PC-9 (cell line): ENCODE measurements at regions not wholly inside any gene's neighbourhood (a gene's known extent, or its start where the extent isn't known, plus 50 kb on each side); places are given as distances from the start of the nearest gene placed in this dataset.

ENCODE experiments used
- EZH2 ChIP-seq: fragments of 200-600 bp; sonication (generic); IDR thresholded peaks from 2 replicates; pipeline ENCODE4 v1.8.0; 2017; ENCODE audit warnings: antibody characterized with exemption, low read depth
- TF ChIP-seq, protein P1 (sequence below): fragments of 200-600 bp; sonication (generic); conservative IDR thresholded peaks from 2 replicates; pipeline ENCODE4 v1.6.1; 2017; ENCODE audit warnings: mixed run types, antibody characterized with exemption, mild to moderate bottlenecking, moderate library complexity

DNA sequence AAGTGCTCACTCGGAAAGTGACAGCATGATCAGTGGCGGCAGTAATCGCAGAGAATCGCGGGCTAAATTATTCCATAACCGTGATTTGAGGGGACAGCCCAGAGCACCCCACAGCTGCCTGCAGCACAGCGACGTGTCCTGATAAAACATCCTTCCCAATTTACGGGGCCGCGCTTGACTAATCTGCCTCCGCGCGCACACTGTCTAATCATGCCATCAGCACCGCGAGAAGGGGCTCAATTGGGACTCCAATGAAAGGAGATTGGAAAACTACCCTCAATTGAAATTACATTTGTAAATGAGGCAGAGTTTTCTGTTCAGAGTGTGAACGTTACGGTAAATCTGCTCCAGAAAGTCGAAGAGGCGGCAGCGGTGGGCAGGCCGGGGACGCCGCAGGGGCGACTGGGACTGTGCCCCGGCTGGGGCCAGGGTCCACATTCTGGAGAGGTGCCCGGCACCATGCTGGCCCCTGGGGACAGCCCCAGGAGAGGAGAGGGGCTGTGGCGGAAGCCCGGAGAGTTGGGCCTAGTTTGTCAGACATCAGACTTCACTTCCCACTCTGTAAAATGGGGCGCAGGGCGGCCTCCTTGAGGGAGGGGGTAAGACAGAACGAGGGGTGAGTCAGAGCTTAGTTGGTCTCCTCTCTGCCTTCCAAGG, 107.7 kb downstream of the FAM53A start:
- TF ChIP-seq, protein P1, sequence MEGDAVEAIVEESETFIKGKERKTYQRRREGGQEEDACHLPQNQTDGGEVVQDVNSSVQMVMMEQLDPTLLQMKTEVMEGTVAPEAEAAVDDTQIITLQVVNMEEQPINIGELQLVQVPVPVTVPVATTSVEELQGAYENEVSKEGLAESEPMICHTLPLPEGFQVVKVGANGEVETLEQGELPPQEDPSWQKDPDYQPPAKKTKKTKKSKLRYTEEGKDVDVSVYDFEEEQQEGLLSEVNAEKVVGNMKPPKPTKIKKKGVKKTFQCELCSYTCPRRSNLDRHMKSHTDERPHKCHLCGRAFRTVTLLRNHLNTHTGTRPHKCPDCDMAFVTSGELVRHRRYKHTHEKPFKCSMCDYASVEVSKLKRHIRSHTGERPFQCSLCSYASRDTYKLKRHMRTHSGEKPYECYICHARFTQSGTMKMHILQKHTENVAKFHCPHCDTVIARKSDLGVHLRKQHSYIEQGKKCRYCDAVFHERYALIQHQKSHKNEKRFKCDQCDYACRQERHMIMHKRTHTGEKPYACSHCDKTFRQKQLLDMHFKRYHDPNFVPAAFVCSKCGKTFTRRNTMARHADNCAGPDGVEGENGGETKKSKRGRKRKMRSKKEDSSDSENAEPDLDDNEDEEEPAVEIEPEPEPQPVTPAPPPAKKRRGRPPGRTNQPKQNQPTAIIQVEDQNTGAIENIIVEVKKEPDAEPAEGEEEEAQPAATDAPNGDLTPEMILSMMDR: no peak
- TF ChIP-seq EZH2: no peak
